Epithelial cell of esophagus (primary cell): ENCODE measurements at regions not wholly inside any gene's neighbourhood (a gene's known extent, or its start where the extent isn't known, plus 50 kb on each side); places are given as distances from the start of the nearest gene placed in this dataset.

Experiments used
- DNase-seq: peaks from one replicate; pipeline ENCODE4 v3.0.0; 2010; ENCODE audit warnings: low read depth
- H3K4me3 ChIP-seq: 2 replicates; pipeline ENCODE4 v1.5.1; 2011; ENCODE audit warnings: mild to moderate bottlenecking, low read length, control low read depth
- TF ChIP-seq, protein P1 (sequence below): IDR thresholded peaks from 2 replicates; pipeline ENCODE4 v1.5.1; 2011; ENCODE audit warnings: low read depth, mild to moderate bottlenecking, low read length, control low read depth, inconsistent platforms; ENCODE audit not compliant: insufficient read depth; ENCODE audit errors: missing control alignments

DNA sequence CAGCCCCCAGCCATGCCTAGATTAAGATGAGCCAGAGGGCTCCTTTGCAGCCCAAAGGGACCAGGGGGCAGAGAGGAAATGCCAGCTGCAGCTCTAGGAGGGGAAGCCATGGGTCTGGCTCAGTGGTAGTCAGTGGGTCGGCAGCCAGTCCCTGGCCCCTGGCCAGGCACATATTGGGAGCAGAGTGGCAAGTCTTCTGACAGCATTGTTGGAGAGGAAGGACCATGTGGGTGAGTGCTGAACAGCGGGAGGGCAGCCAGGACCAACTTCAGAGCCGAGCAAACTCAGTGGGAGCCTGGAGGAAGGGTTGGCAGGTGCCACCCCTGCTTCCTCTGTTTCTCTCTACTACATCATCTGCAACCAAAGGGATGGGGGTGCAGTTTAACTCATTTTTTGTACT lies 140.5 kb upstream of the PELI1 start:
- TF ChIP-seq, protein P1, sequence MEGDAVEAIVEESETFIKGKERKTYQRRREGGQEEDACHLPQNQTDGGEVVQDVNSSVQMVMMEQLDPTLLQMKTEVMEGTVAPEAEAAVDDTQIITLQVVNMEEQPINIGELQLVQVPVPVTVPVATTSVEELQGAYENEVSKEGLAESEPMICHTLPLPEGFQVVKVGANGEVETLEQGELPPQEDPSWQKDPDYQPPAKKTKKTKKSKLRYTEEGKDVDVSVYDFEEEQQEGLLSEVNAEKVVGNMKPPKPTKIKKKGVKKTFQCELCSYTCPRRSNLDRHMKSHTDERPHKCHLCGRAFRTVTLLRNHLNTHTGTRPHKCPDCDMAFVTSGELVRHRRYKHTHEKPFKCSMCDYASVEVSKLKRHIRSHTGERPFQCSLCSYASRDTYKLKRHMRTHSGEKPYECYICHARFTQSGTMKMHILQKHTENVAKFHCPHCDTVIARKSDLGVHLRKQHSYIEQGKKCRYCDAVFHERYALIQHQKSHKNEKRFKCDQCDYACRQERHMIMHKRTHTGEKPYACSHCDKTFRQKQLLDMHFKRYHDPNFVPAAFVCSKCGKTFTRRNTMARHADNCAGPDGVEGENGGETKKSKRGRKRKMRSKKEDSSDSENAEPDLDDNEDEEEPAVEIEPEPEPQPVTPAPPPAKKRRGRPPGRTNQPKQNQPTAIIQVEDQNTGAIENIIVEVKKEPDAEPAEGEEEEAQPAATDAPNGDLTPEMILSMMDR = no peak
- no peak for DNase-seq

DNA sequence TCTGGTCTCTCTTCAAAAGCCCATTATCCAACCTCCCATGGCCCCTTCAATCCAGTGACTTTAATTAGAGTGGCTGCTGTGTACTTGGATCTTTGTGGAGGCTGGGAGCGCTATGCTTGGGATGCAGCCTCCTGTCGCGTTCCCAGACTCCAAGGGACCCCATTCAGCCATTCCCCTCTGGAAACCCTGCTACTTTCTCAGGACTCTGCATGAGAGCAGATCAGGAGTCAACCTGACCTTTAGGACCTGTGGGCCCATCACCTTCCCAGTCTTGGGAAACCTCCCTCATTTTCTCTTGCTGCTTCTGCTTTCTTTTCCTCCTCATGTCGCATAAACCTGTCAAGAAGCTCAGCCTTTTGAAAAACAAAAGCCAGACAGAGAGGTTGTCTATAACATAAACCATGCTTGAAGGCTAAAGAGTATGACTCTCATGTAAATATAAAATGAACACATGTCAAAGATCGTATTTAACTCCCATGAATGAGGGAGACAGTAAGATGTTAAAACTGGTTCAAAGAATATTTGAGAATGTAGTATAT lies 143.1 kb upstream of the PELI1 start:
- DNase-seq = no peak
- TF ChIP-seq, protein P1 = no peak
- no peak overlapping the region for H3K4me3 ChIP-seq

More for the DNA sequence above, 140.5 kb upstream of the PELI1 start:
- H3K4me3 ChIP-seq = no peak overlapping the region

DNA sequence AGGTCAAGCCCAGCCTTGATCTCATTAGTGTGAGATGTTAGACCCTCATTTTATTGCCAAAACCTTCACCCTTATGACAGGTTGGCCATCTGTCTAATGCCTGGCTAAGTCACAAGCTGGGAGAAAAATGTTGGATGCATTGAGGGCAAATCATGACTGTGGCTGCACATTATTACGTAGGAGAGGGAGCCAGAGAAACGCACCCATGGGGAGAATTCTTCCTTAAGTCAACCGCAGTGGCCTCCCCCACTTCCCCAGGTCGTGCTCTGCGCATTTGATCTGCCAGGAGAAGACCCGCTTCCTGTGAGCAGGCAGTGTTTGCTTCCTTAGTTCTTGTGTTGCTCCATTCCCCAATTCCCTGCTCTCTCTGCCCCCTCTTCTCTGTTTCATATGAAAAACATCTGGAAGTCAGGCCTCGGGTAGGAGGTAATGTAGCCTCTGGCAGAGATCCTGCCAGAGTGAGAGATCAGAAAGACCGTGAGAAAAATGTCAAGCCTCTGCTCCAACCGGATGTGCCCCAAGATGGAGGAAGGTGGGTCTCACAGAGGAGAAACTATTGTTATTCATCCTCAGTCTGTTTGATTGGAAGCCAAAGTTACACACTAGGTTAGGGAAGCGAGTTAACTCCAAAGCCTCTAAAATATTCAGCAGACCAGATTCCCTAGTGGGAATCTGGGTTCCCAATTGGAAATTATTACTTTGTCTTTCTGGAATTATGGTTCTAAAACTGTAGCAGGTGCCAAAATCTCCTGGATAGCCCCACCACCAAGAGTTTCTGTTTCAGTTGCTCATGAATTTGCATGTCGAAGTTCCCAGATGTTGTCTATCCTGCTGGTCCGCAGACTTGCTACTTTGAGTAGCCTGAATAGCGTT lies 144.3 kb upstream of the PELI1 start:
- peak; percentile 12 for DNase-seq
- no peak overlapping the region for H3K4me3 ChIP-seq

DNA sequence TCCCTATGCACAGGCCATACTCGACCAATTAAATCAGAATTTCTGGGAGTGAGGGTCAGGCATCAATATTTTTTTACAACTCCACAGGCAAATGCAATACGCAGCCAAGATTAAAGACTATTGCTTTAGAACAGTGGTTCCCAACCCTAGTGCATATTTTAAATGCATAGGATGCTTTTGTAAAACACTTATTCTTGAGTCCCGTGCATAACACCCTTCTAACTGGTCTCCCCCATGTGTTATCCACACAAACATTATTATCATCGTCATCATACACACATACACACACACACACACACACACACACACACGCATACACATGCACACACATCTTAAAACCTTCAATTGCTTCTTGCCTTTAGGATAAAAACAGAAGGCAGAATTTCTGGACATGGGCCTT lies 145.0 kb upstream of the PELI1 start:
- DNase-seq = no peak
- no peak overlapping the region for H3K4me3 ChIP-seq
- TF ChIP-seq, protein P1 = no peak

More for the DNA sequence above, 144.3 kb upstream of the PELI1 start:
- TF ChIP-seq, protein P1 = no peak

DNA sequence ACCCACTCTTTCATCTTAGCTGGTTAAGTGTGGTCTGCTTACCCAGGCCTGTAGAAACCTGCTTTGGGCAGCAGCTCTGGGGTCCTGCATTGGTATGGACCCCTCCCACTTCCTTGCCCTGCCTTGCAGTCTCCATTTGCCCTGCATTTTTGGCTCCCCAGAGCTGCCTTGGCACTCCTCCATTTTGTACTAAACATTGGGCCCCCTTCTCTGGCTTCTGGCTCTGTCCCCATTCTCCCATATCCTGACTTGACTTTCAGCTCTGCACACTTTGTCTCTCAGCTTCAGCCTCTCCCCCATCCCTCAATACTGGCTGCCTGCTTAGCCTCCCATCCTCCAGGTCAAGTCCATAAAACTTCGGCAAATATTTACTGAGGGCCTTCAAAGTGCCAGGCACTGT lies 145.5 kb upstream of the PELI1 start:
- H3K4me3 ChIP-seq = no peak overlapping the region
- TF ChIP-seq, protein P1 = no peak
- no peak for DNase-seq

DNA sequence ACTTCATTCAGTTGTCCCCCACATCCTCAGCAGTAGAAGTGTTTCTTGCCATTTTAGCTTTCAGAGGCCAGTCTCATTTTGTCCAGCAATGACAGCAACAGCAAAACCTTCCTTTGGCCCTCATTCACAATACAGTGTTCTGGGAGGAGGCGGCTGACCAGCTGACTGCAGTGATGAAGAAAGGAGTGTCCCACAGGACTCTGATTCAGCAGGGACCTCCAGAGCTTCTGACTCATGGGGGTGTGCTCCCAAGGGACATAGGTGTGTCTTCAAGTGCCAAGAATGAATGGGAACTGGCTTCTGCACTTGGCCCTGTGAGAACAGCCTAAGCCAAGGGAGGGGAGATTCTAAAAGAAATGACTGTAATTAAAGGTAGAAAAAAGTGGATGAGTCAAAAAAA lies 147.0 kb upstream of the PELI1 start:
- DNase-seq = peak; percentile 92
- no peak overlapping the region for H3K4me3 ChIP-seq
- TF ChIP-seq, protein P1 = no peak
